ENCODE measurements at regions not wholly inside any gene's neighbourhood (a gene's known extent, or its start where the extent isn't known, plus 50 kb on each side); places are given as distances from the start of the nearest gene placed in this dataset.

DNA sequence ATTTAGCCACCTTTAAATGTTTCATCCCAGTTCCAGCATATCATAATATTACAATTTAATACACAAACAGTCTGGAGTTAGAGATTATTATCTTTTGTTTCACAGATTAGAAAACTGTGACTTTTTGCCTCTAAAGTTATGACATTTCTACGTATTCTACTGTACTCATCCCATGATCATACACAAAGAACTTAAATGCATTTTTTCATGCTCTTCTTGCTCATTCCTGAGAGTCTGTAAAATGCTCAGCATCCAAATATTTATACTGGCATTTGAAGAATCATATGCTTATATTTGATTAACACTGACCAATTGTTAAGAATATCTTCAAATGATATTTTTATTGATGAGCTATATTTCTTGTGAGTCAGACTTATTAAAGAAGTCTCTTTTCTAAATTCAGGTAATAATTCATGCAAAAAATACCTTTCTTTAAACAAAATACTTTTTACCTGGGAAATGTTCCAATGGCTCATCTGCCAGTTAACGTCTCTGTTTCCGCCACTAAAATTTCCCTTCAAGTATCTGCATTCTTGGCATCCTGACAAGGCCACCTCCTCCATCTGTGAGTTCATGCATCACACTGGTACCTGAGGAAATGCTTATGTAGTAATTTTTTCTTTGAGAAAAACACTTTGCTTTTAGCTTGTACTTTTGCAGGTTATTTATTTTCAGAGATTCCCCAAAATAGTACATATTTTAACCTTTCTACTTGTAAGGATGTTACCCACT is 139.6 kb upstream of the RASA1 start:
- TF ChIP-seq, protein P1, sequence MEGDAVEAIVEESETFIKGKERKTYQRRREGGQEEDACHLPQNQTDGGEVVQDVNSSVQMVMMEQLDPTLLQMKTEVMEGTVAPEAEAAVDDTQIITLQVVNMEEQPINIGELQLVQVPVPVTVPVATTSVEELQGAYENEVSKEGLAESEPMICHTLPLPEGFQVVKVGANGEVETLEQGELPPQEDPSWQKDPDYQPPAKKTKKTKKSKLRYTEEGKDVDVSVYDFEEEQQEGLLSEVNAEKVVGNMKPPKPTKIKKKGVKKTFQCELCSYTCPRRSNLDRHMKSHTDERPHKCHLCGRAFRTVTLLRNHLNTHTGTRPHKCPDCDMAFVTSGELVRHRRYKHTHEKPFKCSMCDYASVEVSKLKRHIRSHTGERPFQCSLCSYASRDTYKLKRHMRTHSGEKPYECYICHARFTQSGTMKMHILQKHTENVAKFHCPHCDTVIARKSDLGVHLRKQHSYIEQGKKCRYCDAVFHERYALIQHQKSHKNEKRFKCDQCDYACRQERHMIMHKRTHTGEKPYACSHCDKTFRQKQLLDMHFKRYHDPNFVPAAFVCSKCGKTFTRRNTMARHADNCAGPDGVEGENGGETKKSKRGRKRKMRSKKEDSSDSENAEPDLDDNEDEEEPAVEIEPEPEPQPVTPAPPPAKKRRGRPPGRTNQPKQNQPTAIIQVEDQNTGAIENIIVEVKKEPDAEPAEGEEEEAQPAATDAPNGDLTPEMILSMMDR (IDR thresholded peaks at IDR 0.05; ENCODE audit: insufficient read depth, low read length, poor library complexity, severe bottlenecking), result no peak
- no peak for TF ChIP-seq EZH2phosphoT487 (conservative IDR thresholded peaks at IDR 0.05; ENCODE audit: low read length)
